Activated naive CD4-positive, alpha-beta T cell treated with anti-CD3 and anti-CD28 coated beads, Interleukin-2, amount 50 U/mL, for 16 hours (primary cell): ENCODE measurements at regions not wholly inside any gene's neighbourhood (a gene's known extent, or its start where the extent isn't known, plus 50 kb on each side); places are given as distances from the start of the nearest gene placed in this dataset.
"Not testable (repeated sequence)": the region's sequence is repeated elsewhere in the genome, so short reads cannot be mapped to it uniquely, and the experiment has no call there.

Experiments
- DNase-seq: peaks from one replicate; pipeline ENCODE4 v3.0.0-alpha.2; 2020

- DNase-seq = not testable (repeated sequence)
Measured at GRCh38 chr10:91005276-91005675, 84.4 kb upstream of the ANKRD1 start.

GRCh38 chr10:91006001-91006751, 85.3 kb upstream of the ANKRD1 start:
- DNase-seq = peak; percentile 55

GRCh38 chr10:91006752-91007346, 86.0 kb upstream of the ANKRD1 start:
- no peak for DNase-seq

- DNase-seq = no peak
Measured at GRCh38 chr10:91007655-91008054, 86.8 kb upstream of the ANKRD1 start.

- no peak for DNase-seq
Measured at GRCh38 chr10:91009121-91009520, 88.2 kb upstream of the ANKRD1 start.

GRCh38 chr10:91010952-91011351, 90.1 kb upstream of the ANKRD1 start:
- DNase-seq = no peak

- no peak for DNase-seq
Measured at GRCh38 chr10:91012502-91012901, 91.6 kb upstream of the ANKRD1 start.

- DNase-seq = no peak
Measured at GRCh38 chr10:91013985-91014384, 93.1 kb upstream of the ANKRD1 start.

GRCh38 chr10:91017198-91017597, 96.3 kb upstream of the ANKRD1 start:
- DNase-seq = no peak

- no peak for DNase-seq
Measured at GRCh38 chr10:91021901-91022300, 101.0 kb upstream of the ANKRD1 start.

- no peak for DNase-seq
Measured at GRCh38 chr10:91022390-91022789, 101.5 kb upstream of the ANKRD1 start.

GRCh38 chr10:91022924-91023699, 102.2 kb upstream of the ANKRD1 start:
- no peak for DNase-seq

GRCh38 chr10:91023700-91024398, 103.0 kb upstream of the ANKRD1 start:
- DNase-seq = no peak

- no peak for DNase-seq
Measured at GRCh38 chr10:91024541-91024940, 103.7 kb upstream of the ANKRD1 start.

GRCh38 chr10:91032611-91033206, 111.8 kb upstream of the ANKRD1 start:
- DNase-seq = no peak

GRCh38 chr10:91033324-91033950, 112.5 kb upstream of the ANKRD1 start:
- DNase-seq = no peak

GRCh38 chr10:91034042-91034441, 113.2 kb upstream of the ANKRD1 start:
- peak; percentile 11 for DNase-seq

- no peak for DNase-seq
Measured at GRCh38 chr10:91034494-91035159, 113.7 kb upstream of the ANKRD1 start.

- no peak for DNase-seq
Measured at GRCh38 chr10:91035650-91036292, 114.9 kb upstream of the ANKRD1 start.

- no peak for DNase-seq
Measured at GRCh38 chr10:91036807-91037411, 116.0 kb upstream of the ANKRD1 start.

- no peak for DNase-seq
Measured at GRCh38 chr10:91038971-91039370, 118.1 kb upstream of the ANKRD1 start.
